ENCODE measurements at regions not wholly inside any gene's neighbourhood (a gene's known extent, or its start where the extent isn't known, plus 50 kb on each side); places are given as distances from the start of the nearest gene placed in this dataset.

DNA sequence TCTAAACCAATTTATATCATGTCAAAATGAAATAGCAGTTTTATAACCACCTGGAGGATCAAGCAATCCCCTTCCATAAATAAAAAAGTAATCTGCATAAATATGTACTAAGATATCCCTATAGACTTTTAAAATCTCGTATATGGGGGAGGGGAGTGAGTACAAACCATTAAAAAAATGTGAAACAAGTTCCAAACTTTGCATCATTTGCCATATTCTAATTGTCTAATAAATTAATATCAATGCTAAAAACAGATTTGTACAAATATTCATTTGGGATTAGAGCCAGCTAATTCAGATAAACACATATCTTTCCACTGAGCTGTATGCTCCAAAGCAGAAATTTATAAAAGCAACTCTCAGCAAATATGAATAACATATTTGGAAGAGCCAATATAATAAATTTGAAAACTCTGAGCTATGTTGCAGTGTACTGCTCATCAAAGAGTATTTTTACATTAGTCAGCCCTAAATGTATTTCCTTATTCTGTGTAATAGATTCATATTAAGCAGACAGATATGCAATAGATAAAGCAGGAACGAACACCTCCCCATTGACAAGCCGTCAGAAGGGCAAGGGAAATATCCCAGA lies 970.2 kb downstream of the EFNB2 start:
- TF ChIP-seq, protein P1, sequence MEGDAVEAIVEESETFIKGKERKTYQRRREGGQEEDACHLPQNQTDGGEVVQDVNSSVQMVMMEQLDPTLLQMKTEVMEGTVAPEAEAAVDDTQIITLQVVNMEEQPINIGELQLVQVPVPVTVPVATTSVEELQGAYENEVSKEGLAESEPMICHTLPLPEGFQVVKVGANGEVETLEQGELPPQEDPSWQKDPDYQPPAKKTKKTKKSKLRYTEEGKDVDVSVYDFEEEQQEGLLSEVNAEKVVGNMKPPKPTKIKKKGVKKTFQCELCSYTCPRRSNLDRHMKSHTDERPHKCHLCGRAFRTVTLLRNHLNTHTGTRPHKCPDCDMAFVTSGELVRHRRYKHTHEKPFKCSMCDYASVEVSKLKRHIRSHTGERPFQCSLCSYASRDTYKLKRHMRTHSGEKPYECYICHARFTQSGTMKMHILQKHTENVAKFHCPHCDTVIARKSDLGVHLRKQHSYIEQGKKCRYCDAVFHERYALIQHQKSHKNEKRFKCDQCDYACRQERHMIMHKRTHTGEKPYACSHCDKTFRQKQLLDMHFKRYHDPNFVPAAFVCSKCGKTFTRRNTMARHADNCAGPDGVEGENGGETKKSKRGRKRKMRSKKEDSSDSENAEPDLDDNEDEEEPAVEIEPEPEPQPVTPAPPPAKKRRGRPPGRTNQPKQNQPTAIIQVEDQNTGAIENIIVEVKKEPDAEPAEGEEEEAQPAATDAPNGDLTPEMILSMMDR (IDR thresholded peaks at IDR 0.05), result no peak
- TF ChIP-seq POLR2A (IDR thresholded peaks at IDR 0.05), result no peak
